ENCODE measurements at regions not wholly inside any gene's neighbourhood (a gene's known extent, or its start where the extent isn't known, plus 50 kb on each side); places are given as distances from the start of the nearest gene placed in this dataset.

DNA sequence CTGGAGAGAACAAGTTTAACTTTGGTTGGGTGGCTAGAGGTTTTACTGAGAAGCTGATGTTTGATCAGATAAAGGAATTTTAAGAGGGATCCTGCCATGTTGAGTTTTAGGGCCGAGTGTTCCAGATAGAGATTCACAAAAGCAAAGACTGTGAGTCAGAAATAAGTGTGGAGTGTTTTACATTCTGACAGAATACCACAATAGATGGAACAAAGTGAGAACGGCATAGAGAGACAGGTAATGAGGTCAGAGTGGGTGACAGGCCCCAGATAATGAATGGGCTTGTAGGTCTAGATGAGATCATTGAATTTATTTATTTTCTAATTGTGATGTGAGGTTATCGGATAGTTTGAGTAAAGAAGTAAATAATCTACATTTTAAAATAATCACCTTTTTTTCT lies 502.6 kb downstream of the EPHA5 start:
- DNase-seq (ENCODE audit: low read depth, low spot score) (no peak), ATAC-seq (no peak)
- no peak for TF ChIP-seq SIN3A (IDR thresholded peaks at IDR 0.05; ENCODE audit: borderline replicate concordance, insufficient read depth, low read depth, low read length)
- no peak for TF ChIP-seq TCF7L2 (IDR thresholded peaks at IDR 0.05; ENCODE audit: low read depth, low read length)
- TF ChIP-seq CTCF (IDR thresholded peaks at IDR 0.05) = no peak
- TF ChIP-seq POLR2AphosphoS5 (IDR thresholded peaks at IDR 0.05; ENCODE audit: low read depth, low read length) = no peak
- TF ChIP-seq, protein P1, sequence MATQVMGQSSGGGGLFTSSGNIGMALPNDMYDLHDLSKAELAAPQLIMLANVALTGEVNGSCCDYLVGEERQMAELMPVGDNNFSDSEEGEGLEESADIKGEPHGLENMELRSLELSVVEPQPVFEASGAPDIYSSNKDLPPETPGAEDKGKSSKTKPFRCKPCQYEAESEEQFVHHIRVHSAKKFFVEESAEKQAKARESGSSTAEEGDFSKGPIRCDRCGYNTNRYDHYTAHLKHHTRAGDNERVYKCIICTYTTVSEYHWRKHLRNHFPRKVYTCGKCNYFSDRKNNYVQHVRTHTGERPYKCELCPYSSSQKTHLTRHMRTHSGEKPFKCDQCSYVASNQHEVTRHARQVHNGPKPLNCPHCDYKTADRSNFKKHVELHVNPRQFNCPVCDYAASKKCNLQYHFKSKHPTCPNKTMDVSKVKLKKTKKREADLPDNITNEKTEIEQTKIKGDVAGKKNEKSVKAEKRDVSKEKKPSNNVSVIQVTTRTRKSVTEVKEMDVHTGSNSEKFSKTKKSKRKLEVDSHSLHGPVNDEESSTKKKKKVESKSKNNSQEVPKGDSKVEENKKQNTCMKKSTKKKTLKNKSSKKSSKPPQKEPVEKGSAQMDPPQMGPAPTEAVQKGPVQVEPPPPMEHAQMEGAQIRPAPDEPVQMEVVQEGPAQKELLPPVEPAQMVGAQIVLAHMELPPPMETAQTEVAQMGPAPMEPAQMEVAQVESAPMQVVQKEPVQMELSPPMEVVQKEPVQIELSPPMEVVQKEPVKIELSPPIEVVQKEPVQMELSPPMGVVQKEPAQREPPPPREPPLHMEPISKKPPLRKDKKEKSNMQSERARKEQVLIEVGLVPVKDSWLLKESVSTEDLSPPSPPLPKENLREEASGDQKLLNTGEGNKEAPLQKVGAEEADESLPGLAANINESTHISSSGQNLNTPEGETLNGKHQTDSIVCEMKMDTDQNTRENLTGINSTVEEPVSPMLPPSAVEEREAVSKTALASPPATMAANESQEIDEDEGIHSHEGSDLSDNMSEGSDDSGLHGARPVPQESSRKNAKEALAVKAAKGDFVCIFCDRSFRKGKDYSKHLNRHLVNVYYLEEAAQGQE (IDR thresholded peaks at IDR 0.05; ENCODE audit: insufficient read depth in 1 of 2, low read depth in 2 of 2, low read length in 1 of 2) = no peak
- ChIA-PET POLR2A (no interaction called here), CTCF (no interaction called here)
- no TSS peak for BruUV-seq (replicated peaks)
- Histone ChIP-seq H3K27me3 (ENCODE audit: control insufficient read depth, insufficient read depth, low read length) (no peaks in the 10 kb centered on the region), H3K36me3 (ENCODE audit: control insufficient read depth, insufficient read depth, low read length) (no peaks in the 10 kb centered on the region), H3K9me3 (ENCODE audit: control insufficient read depth, insufficient read depth, low read depth, low read length) (no peaks in the 10 kb centered on the region), H3K27ac (ENCODE audit: low read length) (no peak overlapping the region), H3K4me1 (ENCODE audit: control insufficient read depth, insufficient read depth, low read length) (no peaks in the 10 kb centered on the region), H3K4me3 (ENCODE audit: low read depth in 2 of 2, low read length in 2 of 2) (no peak overlapping the region)
- in situ Hi-C loops (cut with HindIII; ENCODE audit: low pct_unique_long_range_greater_than_20kb, low sequenced_read_pairs) = no loop called here
- intact Hi-C loops (cut with micrococcal nuclease; ENCODE audit: unreplicated experiment) = no loop called here

- CTCF ChIA-PET = no interaction called here
- intact Hi-C loops (cut with micrococcal nuclease; ENCODE audit: unreplicated experiment) = no loop called here
Observed at GRCh38 chr4:65152205-65152604, 518.1 kb downstream of the EPHA5 start.

More at GRCh38 chr4:65152205-65152604, 518.1 kb downstream of the EPHA5 start:
- ATAC-seq (no peak), DNase-seq (ENCODE audit: low read depth, low spot score) (no peak)
- no peak for TF ChIP-seq SIN3A (IDR thresholded peaks at IDR 0.05; ENCODE audit: borderline replicate concordance, insufficient read depth, low read depth, low read length)
- TF ChIP-seq POLR2AphosphoS5 (IDR thresholded peaks at IDR 0.05; ENCODE audit: low read depth, low read length) = no peak
- no peak for TF ChIP-seq TCF7L2 (IDR thresholded peaks at IDR 0.05; ENCODE audit: low read depth, low read length)
- TF ChIP-seq, protein P1 (IDR thresholded peaks at IDR 0.05; ENCODE audit: insufficient read depth in 1 of 2, low read depth in 2 of 2, low read length in 1 of 2) = no peak
- TF ChIP-seq CTCF (IDR thresholded peaks at IDR 0.05) = no peak
- BruUV-seq (replicated peaks) = no TSS peak
- no peaks in the 10 kb centered on the region for H3K9me3 ChIP-seq (ENCODE audit: control insufficient read depth, insufficient read depth, low read depth, low read length)
- in situ Hi-C loops (cut with HindIII; ENCODE audit: low pct_unique_long_range_greater_than_20kb, low sequenced_read_pairs) = no loop called here
- no peaks in the 10 kb centered on the region for H3K4me1 ChIP-seq (ENCODE audit: control insufficient read depth, insufficient read depth, low read length)
- H3K27me3 ChIP-seq (ENCODE audit: control insufficient read depth, insufficient read depth, low read length) = no peaks in the 10 kb centered on the region
- no peaks in the 10 kb centered on the region for H3K36me3 ChIP-seq (ENCODE audit: control insufficient read depth, insufficient read depth, low read length)
- H3K27ac ChIP-seq (ENCODE audit: low read length) = no peak overlapping the region
- no peak overlapping the region for H3K4me3 ChIP-seq (ENCODE audit: low read depth in 2 of 2, low read length in 2 of 2)
- POLR2A ChIA-PET = no interaction called here

Data from Panc1 (cell line).